ENCODE measurements at regions not wholly inside any gene's neighbourhood (a gene's known extent, or its start where the extent isn't known, plus 50 kb on each side); places are given as distances from the start of the nearest gene placed in this dataset.

DNA sequence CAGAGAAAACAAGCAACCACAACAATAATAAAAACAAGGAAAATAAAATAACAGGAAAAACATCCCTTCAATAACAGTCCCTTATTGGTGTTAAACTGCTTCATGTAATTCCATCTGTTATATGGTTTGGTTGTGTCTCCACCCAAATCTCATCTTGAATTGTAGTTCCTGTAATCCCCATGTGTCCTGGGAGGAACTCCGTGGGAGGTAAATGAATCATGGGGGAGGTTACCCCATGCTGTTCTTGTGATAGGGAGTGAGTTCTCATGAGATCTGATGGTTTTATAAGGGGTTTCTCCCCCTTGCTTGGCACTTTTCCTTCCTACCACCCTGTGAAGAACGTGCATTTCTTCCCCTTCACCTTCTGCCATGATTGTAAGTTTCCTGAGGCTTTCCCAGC lies 369.8 kb downstream of the TMEM232 start:
- DNase-seq (ENCODE audit: low spot score), result no peak
- ChIA-PET CTCF (ENCODE audit: unreplicated experiment) (no interaction called here), POLR2A (no interaction called here)
- Histone ChIP-seq H3K36me3 (ENCODE audit: insufficient read depth, low read length) (no peaks in the 10 kb centered on the region), H3K79me2 (ENCODE audit: insufficient read depth, low read depth, low read length) (no peaks in the 10 kb centered on the region), H4K20me1 (ENCODE audit: insufficient read depth, low read length) (no peaks in the 10 kb centered on the region), H3K4me2 (ENCODE audit: low read length) (no peak overlapping the region), H3K27ac (ENCODE audit: low read depth, low read length, poor library complexity, severe bottlenecking) (no peak overlapping the region), H3K9me3 (ENCODE audit: low read length) (no peaks in the 10 kb centered on the region), H3K4me3 (ENCODE audit: low read depth, low read length, poor library complexity, severe bottlenecking) (no peak overlapping the region), H3K4me1 (ENCODE audit: insufficient read depth, low read length, poor library complexity, severe bottlenecking) (no peaks in the 10 kb centered on the region), H2AFZ (ENCODE audit: low read length) (no peak overlapping the region), H3K9me2 (ENCODE audit: insufficient read depth, low read length) (no peaks in the 10 kb centered on the region)
- no peak for TF ChIP-seq EZH2phosphoT487 (IDR thresholded peaks at IDR 0.05; ENCODE audit: borderline replicate concordance, low read depth, low read length)
- TF ChIP-seq, protein P1, sequence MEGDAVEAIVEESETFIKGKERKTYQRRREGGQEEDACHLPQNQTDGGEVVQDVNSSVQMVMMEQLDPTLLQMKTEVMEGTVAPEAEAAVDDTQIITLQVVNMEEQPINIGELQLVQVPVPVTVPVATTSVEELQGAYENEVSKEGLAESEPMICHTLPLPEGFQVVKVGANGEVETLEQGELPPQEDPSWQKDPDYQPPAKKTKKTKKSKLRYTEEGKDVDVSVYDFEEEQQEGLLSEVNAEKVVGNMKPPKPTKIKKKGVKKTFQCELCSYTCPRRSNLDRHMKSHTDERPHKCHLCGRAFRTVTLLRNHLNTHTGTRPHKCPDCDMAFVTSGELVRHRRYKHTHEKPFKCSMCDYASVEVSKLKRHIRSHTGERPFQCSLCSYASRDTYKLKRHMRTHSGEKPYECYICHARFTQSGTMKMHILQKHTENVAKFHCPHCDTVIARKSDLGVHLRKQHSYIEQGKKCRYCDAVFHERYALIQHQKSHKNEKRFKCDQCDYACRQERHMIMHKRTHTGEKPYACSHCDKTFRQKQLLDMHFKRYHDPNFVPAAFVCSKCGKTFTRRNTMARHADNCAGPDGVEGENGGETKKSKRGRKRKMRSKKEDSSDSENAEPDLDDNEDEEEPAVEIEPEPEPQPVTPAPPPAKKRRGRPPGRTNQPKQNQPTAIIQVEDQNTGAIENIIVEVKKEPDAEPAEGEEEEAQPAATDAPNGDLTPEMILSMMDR (conservative IDR thresholded peaks at IDR 0.05; ENCODE audit: low read length), result no peak
- intact Hi-C loops (cut with micrococcal nuclease; ENCODE audit: unreplicated experiment), result no loop called here
- BruUV-seq (replicated peaks), result no TSS peak

DNA sequence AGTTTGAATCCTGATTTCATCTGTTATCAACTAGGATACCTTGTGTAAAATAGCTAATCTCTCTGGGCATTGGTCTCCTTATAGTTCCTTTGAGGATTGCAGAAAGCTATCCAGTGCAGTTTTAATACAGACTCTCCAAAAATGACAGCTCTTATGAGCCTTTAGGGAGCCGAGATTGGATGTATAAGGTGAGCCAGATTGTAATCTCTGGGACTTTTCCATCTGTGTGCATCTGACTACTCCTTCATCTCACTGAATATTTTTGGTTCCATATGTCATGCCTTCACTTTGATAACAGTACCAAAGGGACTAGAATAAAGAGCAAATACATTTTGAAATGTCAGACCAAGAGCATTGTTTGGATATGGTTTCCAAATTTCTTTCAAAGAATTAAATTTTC lies 367.2 kb downstream of the TMEM232 start:
- intact Hi-C loops (cut with micrococcal nuclease; ENCODE audit: unreplicated experiment), result no loop called here
- CTCF ChIA-PET (ENCODE audit: unreplicated experiment), result no interaction called here
- H3K4me3 ChIP-seq (ENCODE audit: low read depth, low read length, poor library complexity, severe bottlenecking), result no peak overlapping the region
- H4K20me1 ChIP-seq (ENCODE audit: insufficient read depth, low read length), result no peaks in the 10 kb centered on the region
- no peaks in the 10 kb centered on the region for H3K9me3 ChIP-seq (ENCODE audit: low read length)
- H3K36me3 ChIP-seq (ENCODE audit: insufficient read depth, low read length), result no peaks in the 10 kb centered on the region
- H3K27ac ChIP-seq (ENCODE audit: low read depth, low read length, poor library complexity, severe bottlenecking), result no peak overlapping the region
- no TSS peak for BruUV-seq (replicated peaks)
- no peak overlapping the region for H3K4me2 ChIP-seq (ENCODE audit: low read length)
- H2AFZ ChIP-seq (ENCODE audit: low read length), result no peak overlapping the region
- no peaks in the 10 kb centered on the region for H3K9me2 ChIP-seq (ENCODE audit: insufficient read depth, low read length)
- no peak for DNase-seq (ENCODE audit: low spot score)
- no peaks in the 10 kb centered on the region for H3K4me1 ChIP-seq (ENCODE audit: insufficient read depth, low read length, poor library complexity, severe bottlenecking)
- TF ChIP-seq, protein P1 (conservative IDR thresholded peaks at IDR 0.05; ENCODE audit: low read length), result no peak
- no peak for TF ChIP-seq EZH2phosphoT487 (IDR thresholded peaks at IDR 0.05; ENCODE audit: borderline replicate concordance, low read depth, low read length)
- H3K79me2 ChIP-seq (ENCODE audit: insufficient read depth, low read depth, low read length), result no peaks in the 10 kb centered on the region
- POLR2A ChIA-PET, result no interaction called here

DNA sequence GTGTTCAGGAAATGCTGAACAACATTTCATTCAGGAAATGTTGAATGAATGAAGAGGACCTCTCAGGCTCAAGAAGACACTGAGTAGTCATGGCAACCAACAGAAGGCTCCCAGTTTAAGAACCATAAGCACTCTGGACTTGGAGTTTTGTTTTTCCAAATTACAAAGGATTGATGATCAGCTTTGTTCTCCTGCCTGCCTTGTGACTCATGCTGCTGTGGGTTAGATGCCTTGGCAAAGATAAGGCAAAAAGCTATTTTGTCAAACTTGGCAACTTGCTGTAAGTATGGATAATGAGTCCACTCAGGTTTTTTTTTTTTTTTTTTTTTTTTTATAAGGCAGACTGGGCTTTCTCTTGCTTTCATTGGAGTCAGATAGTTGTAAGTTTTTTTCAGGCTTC lies 365.0 kb downstream of the TMEM232 start:
- no peaks in the 10 kb centered on the region for H3K79me2 ChIP-seq (ENCODE audit: insufficient read depth, low read depth, low read length)
- no peak overlapping the region for H3K4me3 ChIP-seq (ENCODE audit: low read depth, low read length, poor library complexity, severe bottlenecking)
- H3K27ac ChIP-seq (ENCODE audit: low read depth, low read length, poor library complexity, severe bottlenecking), result no peak overlapping the region
- H2AFZ ChIP-seq (ENCODE audit: low read length), result no peak overlapping the region
- BruUV-seq (replicated peaks), result no TSS peak
- no peaks in the 10 kb centered on the region for H3K4me1 ChIP-seq (ENCODE audit: insufficient read depth, low read length, poor library complexity, severe bottlenecking)
- H4K20me1 ChIP-seq (ENCODE audit: insufficient read depth, low read length), result no peaks in the 10 kb centered on the region
- ChIA-PET POLR2A (interaction anchor here (0.7 kb wide), 3 partner anchors 10 to 755 kb away, joined by 5 to 9 read pairs (median 5); no protein-coding TSS in a partner anchor), CTCF (ENCODE audit: unreplicated experiment) (interaction anchor here (0.9 kb wide), 1 partner anchor 12 kb away, joined by 6 read pairs; no protein-coding TSS in a partner anchor)
- H3K9me2 ChIP-seq (ENCODE audit: insufficient read depth, low read length), result no peaks in the 10 kb centered on the region
- no peaks in the 10 kb centered on the region for H3K36me3 ChIP-seq (ENCODE audit: insufficient read depth, low read length)
- no peak overlapping the region for H3K4me2 ChIP-seq (ENCODE audit: low read length)
- TF ChIP-seq, protein P1 (conservative IDR thresholded peaks at IDR 0.05; ENCODE audit: low read length), result no peak
- TF ChIP-seq EZH2phosphoT487 (IDR thresholded peaks at IDR 0.05; ENCODE audit: borderline replicate concordance, low read depth, low read length), result no peak
- intact Hi-C loops (cut with micrococcal nuclease; ENCODE audit: unreplicated experiment), result no loop called here
- DNase-seq (ENCODE audit: low spot score), result no peak
- H3K9me3 ChIP-seq (ENCODE audit: low read length), result no peaks in the 10 kb centered on the region
